Effector CD8-positive, alpha-beta T cell (primary cell): ENCODE measurements at regions not wholly inside any gene's neighbourhood (a gene's known extent, or its start where the extent isn't known, plus 50 kb on each side); places are given as distances from the start of the nearest gene placed in this dataset.
"Not testable (repeated sequence)": the region's sequence is repeated elsewhere in the genome, so short reads cannot be mapped to it uniquely, and the experiment has no call there.

Experiments used
- DNase-seq: peaks from one replicate; lab custom pipeline; 2025; lab: John Stamatoyannopoulos, UW

DNA sequence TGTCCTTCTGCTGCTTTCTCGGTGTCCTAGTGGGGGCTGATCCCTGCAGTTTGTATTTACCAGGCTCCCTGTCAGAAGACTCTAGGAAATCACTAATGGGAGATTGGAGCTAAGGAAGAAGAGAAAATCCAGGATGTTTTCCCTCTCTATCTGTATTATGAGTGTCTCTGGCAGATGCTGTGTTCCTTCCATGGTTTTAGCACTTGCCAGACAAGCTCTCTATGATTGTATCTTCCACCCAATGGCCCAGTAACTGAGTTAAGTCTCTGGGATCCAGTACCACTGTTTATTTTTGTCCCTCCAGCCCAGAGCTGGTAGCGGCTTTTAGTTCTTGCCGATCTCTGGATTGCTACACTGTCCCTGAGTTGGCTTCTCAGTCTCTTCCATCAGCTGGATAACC is 494.8 kb upstream of the SLC39A10 start:
- DNase-seq: no peak

DNA sequence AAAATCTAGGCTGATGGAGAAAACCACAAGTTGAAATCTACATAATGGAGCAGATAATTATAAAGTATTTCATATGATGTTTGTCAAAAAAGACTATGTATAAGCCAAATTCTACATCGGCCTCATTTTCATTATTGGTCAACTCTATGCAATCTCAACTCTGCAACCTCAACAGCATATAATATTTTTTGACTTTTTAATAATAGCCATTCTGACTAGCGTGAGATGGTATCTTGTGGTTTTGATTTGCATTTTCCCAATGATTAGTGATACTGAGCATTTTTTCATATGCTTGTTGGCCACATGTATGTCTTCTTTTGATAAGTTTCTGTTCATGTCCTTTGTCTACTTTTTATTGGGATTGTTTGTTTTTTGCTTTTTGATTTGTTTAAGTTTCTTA is 496.1 kb upstream of the SLC39A10 start:
- no peak for DNase-seq

DNA sequence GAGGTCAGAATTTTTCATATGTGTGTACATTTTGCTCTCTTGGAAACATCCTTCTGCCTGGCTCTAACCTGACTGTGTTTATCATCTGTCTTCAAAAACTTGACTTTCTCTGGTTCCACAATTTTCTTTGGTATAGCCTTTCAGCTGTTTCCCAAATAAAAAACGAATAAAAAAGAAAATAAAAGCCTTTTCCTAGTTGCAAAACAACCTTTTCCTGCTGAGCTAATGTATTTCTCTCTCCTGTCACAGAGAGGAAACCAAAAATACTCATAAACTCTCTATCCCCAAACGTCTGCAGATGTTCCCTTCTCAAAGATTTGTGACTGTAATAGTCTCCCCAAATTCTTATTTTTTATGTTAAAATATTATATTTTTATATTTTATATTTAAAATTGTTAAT is 505.3 kb upstream of the SLC39A10 start:
- no peak for DNase-seq

DNA sequence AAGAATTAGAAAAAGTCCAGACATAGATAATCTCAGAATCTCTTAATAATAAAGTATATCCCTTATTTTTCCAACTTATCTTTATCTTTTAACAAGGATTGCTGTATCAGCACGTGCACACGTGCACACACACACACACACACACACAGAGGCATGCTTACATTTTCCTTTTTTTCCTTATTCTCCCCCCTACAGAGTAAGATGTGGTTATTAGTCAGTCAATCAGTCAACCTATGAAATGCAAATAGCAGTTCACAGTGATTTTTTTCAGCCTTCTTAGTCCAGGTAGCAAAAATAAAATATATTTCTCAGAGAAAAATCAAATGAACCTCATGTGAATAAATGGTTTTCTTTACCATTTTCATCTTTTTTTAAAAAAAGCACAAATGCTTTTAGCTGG is 506.2 kb upstream of the SLC39A10 start:
- DNase-seq: no peak

DNA sequence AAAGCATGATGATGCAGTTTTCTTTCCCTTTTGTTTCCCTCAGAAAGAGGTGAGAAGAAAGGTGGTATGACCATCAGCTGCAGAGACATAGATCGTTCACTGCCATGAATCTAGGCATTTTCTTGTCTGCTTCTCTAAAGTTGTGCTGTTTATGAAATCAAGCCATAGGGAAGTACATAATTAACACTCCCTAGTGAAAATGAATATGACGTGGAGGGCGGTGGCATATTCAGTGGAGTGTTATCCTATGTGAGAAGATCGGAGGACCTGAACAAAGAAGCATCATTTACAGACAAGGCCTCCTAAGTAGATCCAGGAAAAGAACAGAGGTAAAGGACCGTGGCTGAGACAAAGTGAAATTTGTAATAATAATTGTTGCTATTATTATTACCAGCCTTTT is 509.0 kb upstream of the SLC39A10 start:
- no peak for DNase-seq

DNA sequence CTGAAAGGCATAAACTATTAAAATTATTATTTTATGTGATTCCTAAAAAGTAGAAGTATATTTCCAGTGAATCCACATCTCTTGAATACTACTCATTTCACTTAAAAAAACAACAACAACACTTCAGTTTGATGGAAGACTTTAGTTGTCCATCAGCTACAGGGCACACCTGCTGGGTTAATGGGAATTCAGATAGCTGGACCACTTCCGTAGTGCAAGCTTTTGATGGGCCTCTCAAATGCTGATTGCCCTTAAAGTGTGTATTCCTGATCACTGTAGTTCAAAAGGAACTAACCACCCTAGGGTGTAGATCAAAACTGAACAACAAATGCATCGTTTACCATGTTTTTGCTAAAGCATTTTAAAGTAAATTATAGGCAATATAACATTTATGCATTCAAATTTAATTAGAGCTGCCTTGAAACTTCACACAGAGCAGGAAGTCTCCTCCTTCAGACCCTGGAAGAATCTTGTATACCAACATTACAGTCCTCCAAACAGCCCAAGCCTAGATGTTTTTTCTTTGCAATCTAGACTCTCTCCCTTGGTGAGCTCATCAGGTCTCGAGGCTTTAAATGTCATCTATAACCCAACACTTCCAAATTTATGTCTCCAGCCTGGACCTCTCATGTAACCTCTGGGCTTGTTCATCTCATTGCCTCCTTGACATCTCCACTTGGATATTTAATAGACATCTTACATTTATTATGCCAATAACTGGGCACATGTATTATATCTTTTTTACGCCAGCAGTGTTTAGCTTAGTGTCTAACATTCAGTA is 510.1 kb upstream of the SLC39A10 start:
- DNase-seq: no peak

DNA sequence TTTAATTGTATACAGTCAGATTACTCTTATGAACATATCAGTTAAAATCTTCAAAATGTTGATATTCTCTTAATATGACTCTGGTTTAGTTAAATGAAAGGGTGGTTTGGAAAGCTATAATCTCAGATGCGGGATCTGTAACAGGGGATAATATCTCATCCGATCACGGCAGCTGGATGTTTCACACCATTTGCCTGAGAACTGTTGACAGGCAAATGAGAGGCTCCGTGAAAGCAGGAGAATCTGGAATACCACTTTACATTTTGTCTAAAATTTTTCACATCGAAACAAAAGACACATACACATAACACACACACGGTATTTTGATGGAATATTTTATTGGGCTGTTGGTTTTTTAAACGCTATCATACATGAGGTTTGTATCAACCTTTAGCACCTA is 518.6 kb upstream of the SLC39A10 start:
- DNase-seq: no peak

DNA sequence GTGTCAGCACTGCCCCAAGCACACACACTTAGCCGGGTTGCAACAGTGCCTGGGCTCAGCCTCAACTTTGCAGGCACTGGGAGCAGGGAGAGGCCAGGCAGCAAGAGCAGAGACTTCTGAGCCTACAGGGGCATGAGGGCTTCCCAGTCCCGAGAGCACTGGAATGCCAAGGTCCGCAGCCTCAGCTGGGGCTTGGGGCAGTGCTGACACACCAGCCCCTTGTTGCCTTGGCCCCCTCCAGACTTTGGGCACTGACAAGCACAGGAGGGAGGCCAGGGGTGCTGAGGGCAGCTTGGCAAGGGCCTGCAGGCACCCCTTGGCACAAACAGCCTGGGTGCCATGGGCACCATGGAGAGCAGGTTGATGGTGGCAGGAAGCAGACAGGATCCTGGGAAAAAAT is 531.1 kb upstream of the SLC39A10 start:
- not testable (repeated sequence) for DNase-seq

DNA sequence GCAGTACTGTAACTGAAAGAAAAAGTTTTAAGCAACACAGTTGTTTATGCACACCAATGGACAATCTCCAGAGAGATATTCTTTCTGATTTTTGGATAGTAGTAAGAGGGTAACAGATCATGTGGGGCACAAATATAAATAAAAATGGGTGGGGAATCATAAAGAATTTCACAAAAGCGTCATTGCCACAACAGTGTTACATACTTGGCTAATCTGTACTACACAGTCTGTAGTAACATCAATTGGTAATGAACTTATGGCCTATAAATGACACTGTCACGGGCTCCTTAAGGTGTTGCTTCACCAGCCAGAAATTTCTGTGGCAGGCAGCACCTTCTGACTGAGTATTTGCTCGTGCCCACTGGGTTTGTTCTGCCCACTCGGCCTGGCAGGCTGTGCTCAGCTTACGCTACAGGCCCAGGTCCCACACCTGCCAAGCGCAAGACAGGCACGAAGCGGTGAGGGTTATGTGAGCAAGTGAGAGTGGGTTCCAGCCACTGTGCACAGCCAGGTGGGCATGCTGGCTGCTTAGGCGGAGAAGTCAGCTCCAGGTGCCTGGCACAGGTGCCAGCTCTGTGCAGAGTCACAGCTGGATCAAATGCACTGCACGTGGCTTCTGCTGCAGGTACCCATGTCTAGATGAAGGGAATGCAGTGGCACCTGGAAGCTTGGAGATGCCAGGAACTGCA is 532.5 kb upstream of the SLC39A10 start:
- DNase-seq: no peak

DNA sequence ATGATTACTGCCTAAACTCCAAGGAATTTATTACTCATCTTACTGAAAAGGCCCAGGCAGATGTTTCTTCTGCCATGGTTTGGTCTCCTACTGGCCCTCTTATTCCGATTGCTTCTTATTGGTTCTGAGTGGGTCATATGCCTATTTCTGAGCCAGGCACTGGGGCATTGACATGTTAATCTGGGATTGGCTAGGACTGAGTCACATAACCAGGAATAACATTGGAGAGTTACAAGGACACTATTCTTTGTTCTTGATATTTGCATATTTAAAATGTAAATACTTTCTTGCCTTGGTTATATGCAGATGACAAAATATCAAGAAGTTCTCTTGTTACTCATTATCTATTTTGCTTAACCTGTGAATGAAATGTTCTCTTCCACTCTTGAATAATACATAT is 534.4 kb upstream of the SLC39A10 start:
- no peak for DNase-seq

DNA sequence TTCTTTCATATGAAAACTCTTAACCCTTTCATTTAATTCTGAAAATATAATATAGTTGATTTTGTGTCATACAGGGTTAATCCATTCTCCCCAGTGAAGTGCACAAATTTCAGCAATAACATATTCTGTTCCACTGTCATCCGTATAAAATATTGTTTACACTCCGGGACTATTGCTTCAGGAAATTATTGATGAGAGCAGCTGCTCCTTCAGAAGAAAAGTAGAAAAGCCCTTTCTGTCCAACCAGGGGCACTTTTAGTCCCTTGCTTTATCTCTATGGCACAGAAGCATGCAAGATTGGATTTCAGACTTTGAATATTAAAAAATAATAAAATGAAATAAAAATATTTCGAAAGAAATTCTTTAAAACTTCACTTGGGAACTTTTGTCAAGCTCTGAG is 535.7 kb upstream of the SLC39A10 start:
- DNase-seq: no peak

DNA sequence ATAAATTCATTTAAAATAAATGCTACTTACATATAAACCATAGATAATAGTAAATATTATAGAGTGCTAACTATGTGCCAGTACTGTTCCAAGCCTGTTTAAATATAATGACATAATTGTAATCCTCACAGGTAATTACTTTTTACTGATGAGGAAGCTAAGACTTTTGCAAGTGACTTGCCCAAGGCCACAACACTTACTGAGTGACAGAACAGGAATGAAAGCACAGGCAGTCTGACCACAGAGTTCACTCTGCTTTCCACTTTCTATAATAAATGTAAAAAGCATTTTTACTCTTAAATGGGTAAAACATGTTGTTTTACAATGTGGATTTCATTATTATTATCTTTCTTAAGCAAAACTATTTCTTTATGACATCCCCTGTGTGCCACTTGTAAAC is 537.8 kb upstream of the SLC39A10 start:
- no peak for DNase-seq

DNA sequence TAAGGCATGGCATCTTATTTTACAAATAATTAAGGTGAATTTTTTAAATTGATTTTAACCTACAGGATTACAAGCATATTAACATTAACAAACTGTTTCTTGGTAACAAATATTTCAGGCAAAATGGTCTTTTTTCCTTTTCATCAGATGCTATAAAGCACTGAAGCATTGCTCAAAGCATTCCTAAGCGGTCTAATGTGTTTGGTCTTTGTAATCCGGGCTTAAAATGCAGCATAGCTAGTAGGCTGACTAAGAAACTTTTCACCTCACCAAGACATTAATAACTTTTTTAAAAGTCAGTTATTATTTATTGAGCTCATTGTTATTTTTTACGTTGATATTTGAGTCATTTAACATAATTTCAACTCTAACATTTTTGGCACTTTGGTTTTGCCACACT is 538.8 kb upstream of the SLC39A10 start:
- no peak for DNase-seq

DNA sequence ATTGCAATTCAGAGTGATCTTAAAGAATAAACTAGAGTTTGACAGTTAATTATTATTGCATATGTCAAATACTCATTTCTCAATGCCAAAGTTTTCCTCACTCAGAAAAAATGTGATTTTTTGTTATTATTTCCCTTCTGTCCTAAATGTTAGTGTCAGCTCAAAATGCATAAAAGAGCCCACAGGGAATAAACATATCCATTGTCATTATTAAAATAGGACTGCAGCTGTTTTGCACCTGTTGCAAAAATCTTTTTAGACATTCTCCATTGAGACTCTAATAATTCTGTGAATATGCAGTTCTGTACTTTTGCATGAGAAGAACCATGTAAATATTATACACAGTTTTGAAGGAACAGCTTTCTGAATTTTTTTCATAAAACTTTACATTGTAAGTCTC is 540.0 kb upstream of the SLC39A10 start:
- DNase-seq: no peak

DNA sequence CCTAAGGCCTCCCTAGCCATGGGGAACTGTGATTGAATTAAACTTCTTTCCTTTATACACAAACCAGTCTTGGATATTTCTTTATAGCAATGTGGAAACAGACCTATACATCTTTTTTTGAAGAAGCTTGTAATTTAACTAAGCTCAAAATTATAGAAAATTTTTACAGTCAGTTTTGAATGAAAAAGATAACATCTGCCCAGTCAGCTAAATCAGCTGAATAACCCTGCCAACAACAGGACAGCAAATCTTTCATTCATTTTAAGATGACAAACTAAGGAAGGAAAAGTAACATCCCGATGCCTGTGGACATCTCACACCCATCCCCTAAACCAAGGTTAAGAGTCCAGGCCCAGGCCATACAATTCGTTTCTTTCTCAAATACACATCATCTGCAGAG is 541.3 kb upstream of the SLC39A10 start:
- no peak for DNase-seq

DNA sequence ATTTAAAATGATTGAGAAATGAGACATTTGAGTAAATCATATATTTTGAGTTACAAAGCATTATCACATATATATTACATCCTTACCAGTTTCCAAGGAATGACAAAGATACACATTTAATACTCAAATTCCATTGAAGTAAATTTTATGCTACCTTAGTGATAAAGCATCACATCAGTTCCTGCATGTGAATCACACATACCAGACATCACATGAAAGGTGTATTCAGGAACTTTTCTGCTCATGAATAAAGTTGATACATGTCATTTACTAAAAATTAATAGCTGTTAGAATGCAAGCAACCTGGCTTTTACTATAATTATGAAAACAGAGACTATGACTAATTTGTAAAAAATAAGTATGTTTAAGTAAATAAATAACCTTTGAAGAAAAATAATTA is 548.8 kb upstream of the SLC39A10 start:
- no peak for DNase-seq

DNA sequence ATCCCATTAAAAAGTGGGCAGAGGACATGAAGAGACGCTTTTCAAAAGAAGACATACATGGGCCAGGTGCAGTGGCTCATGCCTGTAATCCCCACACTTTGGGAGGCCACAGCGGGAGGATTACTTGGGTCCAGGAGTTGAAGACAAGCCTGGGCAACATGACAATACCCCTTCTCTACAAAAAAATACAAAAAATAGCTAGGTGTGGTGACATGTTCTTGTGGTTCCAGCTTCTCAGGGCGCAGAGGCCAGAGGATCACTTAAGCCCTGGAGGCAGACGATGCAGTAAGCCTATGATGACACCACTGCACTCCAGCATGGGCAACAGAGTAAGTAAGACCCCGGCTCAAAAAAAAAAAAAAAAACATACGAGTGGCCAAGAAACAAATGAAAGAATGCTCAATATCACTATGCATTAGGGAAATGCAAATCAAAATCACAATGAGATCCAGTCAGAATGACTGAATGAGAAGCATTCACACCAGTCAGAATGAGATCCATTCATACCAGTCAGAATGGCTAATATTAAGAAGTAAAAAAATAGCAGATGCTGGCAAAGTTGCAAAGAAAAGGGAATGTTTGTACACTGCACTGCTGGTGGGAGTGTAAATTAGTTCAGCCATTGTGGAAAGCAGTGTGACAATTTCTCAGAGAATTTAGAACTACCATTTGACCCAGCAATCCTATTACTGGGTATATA is 550.2 kb upstream of the SLC39A10 start:
- DNase-seq: no peak

DNA sequence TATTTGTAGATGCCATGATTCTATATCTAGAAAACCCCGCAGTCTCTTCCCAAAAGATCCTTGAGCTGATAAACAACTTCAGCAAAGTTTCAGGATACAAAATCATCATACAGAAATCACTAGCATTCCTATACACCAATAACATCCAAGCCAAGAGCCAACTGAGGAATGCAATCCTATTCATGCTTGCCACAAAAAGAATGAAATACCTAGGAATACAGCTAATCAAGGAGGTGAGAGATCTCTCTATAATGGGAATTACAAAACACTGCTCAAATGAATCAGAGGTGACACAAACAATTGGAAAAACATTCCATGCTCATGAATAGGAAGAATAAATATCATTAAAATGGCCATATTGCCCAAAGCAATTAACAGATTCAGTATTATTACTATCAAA is 551.4 kb upstream of the SLC39A10 start:
- no peak for DNase-seq

DNA sequence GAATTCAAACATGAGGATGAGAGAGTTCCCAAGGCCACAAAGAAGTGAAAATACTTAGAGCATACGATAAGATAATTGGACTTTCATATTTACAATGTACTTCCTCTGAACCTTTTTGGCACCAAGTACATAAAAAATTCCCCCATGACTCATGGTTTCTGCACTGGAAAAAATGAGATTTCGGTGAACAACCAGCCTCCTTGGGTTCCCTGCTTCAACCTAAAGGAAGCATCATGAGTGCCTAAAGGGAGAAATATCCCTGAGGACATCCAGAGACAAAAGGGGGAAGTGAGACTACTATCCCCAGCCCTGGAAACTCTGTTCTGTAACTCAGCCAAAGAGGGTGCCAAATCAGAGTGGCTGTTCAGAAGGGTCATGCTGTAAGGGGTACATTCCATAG is 562.7 kb upstream of the SLC39A10 start:
- no peak for DNase-seq

DNA sequence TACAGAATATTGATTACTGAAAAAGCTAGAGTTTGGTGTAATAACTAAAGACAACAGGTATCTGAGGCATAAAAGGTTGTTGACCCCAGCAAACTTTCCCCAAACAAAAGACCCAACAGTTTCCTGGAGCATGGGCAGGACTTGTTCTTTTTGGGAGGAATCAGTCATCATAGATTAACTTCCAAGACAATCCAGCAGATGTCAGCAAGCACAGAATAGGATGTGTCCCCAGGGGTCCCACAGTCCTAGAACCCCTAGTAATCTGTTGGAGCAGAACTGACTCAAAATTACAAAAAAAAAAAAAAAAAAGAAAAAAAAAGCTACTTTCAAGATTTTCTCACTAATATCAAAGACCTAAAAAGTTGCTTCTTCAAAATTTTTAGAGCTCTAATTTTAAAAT is 564.7 kb upstream of the SLC39A10 start:
- DNase-seq: no peak

DNA sequence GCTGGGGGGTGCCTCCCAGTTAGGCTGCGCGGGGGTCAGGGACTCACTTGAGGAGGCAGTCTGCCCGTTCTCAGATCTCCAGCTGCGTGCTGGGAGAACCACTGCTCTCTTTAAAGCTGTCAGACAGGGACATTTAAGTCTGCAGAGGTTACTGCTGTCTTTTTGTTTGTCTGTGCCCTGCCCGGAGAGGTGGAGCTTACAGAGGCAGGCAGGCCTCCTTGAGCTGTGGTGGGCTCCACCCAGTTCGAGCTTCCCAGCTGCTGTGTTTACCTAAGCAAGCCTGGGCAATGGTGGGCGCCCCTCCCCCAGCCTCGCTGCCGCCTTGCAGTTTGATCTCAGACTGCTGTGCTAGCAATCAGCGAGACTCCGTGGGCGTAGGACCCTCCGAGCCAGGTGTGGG is 584.2 kb upstream of the SLC39A10 start:
- DNase-seq: not testable (repeated sequence)

DNA sequence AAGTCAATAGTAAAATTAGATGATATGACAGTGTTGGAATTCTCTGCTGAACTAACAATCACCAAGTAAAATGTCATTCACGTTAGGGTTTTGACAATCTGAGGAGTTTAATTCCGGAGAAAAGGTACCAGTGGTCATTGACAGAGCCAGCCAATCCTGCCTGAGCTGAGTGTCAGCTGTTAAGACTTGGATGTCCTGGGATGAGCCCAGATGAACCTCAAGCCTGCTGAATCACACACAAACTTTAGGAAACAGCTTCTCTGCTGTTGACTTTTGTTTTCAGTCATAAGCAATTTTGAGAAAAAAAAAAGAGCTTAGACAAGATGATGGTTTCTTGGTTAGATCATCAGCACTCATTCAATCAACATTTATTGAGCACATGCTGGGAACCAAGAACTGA is 600.0 kb upstream of the SLC39A10 start:
- no peak for DNase-seq

DNA sequence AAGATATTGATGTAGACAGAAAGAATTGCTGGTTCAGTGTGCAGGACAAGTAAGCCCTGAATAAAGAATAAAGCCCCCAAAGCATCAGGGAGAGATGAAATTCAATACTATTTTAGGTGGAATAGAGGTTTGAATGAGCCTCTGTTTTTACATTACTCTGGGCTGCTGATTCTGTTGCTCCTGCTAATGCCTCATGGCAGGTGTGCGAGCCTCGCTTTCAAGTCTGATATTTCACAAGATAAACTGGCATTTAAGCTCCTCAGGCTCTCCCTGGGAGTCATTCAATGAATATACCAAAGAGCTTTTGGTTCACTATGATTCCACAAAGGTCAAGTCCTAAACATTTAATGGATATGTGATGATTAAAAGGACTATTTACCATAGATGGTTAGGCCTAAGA is 601.0 kb upstream of the SLC39A10 start:
- no peak for DNase-seq
